ENCODE measurements at regions not wholly inside any gene's neighbourhood (a gene's known extent, or its start where the extent isn't known, plus 50 kb on each side); places are given as distances from the start of the nearest gene placed in this dataset.
A peak's percentile ranks its signal among the peaks of the same experiment; 100 is the strongest.

GRCh38 chr18:6488956-6489355 lies 74.2 kb upstream of the L3MBTL4 start:
- H3K9me3 Mint-ChIP-seq (ENCODE audit: low read depth) = no peaks in the 10 kb centered on the region
- no peak for TF ChIP-seq CTCF (IDR thresholded peaks at IDR 0.05)
- no peak for DNase-seq (ENCODE audit: low spot score)
- peaks cover 15% of the 10 kb centered on the region for H3K4me1 Mint-ChIP-seq (ENCODE audit: low read depth)
- H3K36me3 Mint-ChIP-seq (ENCODE audit: low read depth) = no peaks in the 10 kb centered on the region
- peaks cover under 1% of the 10 kb centered on the region for H3K27me3 Mint-ChIP-seq (ENCODE audit: low read depth)
- H3K27ac Mint-ChIP-seq (ENCODE audit: unreplicated experiment) = no peak overlapping the region
- H3K4me3 Mint-ChIP-seq (ENCODE audit: unreplicated experiment) = no peak overlapping the region

- DNase-seq (ENCODE audit: low spot score) = no peak
- no peak overlapping the region for H3K4me3 Mint-ChIP-seq (ENCODE audit: unreplicated experiment)
- no peak overlapping the region for H3K27ac Mint-ChIP-seq (ENCODE audit: unreplicated experiment)
- peaks cover 17% of the 10 kb centered on the region for H3K4me1 Mint-ChIP-seq (ENCODE audit: low read depth)
- H3K36me3 Mint-ChIP-seq (ENCODE audit: low read depth) = no peaks in the 10 kb centered on the region
- no peak for TF ChIP-seq CTCF (IDR thresholded peaks at IDR 0.05)
- no peaks in the 10 kb centered on the region for H3K9me3 Mint-ChIP-seq (ENCODE audit: low read depth)
- no peaks in the 10 kb centered on the region for H3K27me3 Mint-ChIP-seq (ENCODE audit: low read depth)
Measured at GRCh38 chr18:6489977-6490376, 75.3 kb upstream of the L3MBTL4 start.

GRCh38 chr18:6493194-6493593 lies 78.5 kb upstream of the L3MBTL4 start:
- no peak for TF ChIP-seq CTCF (IDR thresholded peaks at IDR 0.05)
- H3K27ac Mint-ChIP-seq (ENCODE audit: unreplicated experiment) = no peak overlapping the region
- H3K36me3 Mint-ChIP-seq (ENCODE audit: low read depth) = no peaks in the 10 kb centered on the region
- H3K4me3 Mint-ChIP-seq (ENCODE audit: unreplicated experiment) = no peak overlapping the region
- no peaks in the 10 kb centered on the region for H3K9me3 Mint-ChIP-seq (ENCODE audit: low read depth)
- H3K27me3 Mint-ChIP-seq (ENCODE audit: low read depth) = no peaks in the 10 kb centered on the region
- peaks cover 20% of the 10 kb centered on the region for H3K4me1 Mint-ChIP-seq (ENCODE audit: low read depth)
- DNase-seq (ENCODE audit: low spot score) = no peak

- peaks cover 15% of the 10 kb centered on the region for H3K4me1 Mint-ChIP-seq (ENCODE audit: low read depth)
- peak overlapping the region; percentile 64 for H3K27ac Mint-ChIP-seq (ENCODE audit: unreplicated experiment)
- H3K9me3 Mint-ChIP-seq (ENCODE audit: low read depth) = no peaks in the 10 kb centered on the region
- TF ChIP-seq CTCF (IDR thresholded peaks at IDR 0.05) = no peak
- no peak for DNase-seq (ENCODE audit: low spot score)
- no peak overlapping the region for H3K4me3 Mint-ChIP-seq (ENCODE audit: unreplicated experiment)
- no peaks in the 10 kb centered on the region for H3K27me3 Mint-ChIP-seq (ENCODE audit: low read depth)
- no peaks in the 10 kb centered on the region for H3K36me3 Mint-ChIP-seq (ENCODE audit: low read depth)
Measured at GRCh38 chr18:6495536-6495935, 80.8 kb upstream of the L3MBTL4 start.

- no peak for TF ChIP-seq CTCF (IDR thresholded peaks at IDR 0.05)
- peaks cover 2% of the 10 kb centered on the region for H3K27me3 Mint-ChIP-seq (ENCODE audit: low read depth)
- H3K4me3 Mint-ChIP-seq (ENCODE audit: unreplicated experiment) = no peak overlapping the region
- H3K36me3 Mint-ChIP-seq (ENCODE audit: low read depth) = peaks cover 2% of the 10 kb centered on the region
- no peak overlapping the region for H3K27ac Mint-ChIP-seq (ENCODE audit: unreplicated experiment)
- peaks cover 3% of the 10 kb centered on the region for H3K9me3 Mint-ChIP-seq (ENCODE audit: low read depth)
- H3K4me1 Mint-ChIP-seq (ENCODE audit: low read depth) = peaks cover 15% of the 10 kb centered on the region
- DNase-seq (ENCODE audit: low spot score) = no peak
Measured at GRCh38 chr18:6497543-6497942, 82.8 kb upstream of the L3MBTL4 start.

Measured in chondrocyte (in vitro differentiated cells).